BJ (cell line): ENCODE measurements at regions not wholly inside any gene's neighbourhood (a gene's known extent, or its start where the extent isn't known, plus 50 kb on each side); places are given as distances from the start of the nearest gene placed in this dataset.

ENCODE experiments used
- CTCF ChIA-PET: fragments of 350-600 bp; formaldehyde crosslinking; extraction: SDS; loops from one replicate; lab custom pipeline; 2021; ENCODE audit warnings: antibody characterized with exemption, inconsistent platforms; lab: Yijun Ruan, JAX
- POLR2A ChIA-PET: fragments of 300-600 bp; sonication (Branson Sonifier 250); formaldehyde crosslinking; extraction: SDS; loops from one replicate; lab custom pipeline; 2021; ENCODE audit warnings: antibody characterized with exemption; lab: Charles Lee
- DNase-seq: peaks from one replicate; pipeline ENCODE4 v3.0.0-alpha.2; 2011; ENCODE audit warnings: low read depth
- H3K27me3 ChIP-seq: 2 replicates; pipeline ENCODE4 v1.6.0; 2011; ENCODE audit warnings: low read length; ENCODE audit not compliant: control insufficient read depth, insufficient read depth
- H3K36me3 ChIP-seq: 2 replicates; pipeline ENCODE4 v1.5.1; 2011; ENCODE audit warnings: low read length; ENCODE audit not compliant: control insufficient read depth, insufficient read depth
- H3K4me3 ChIP-seq: 2 replicates; pipeline ENCODE4 v1.5.1; 2011; ENCODE audit warnings: low read depth, mild to moderate bottlenecking, control low read depth, low read length
- TF ChIP-seq, protein P1 (sequence below): IDR thresholded peaks from 2 replicates; pipeline ENCODE4 v1.5.1; 2011; ENCODE audit warnings: low read depth, mild to moderate bottlenecking, control low read depth, inconsistent platforms, low read length, moderate library complexity; ENCODE audit not compliant: insufficient read depth

DNA sequence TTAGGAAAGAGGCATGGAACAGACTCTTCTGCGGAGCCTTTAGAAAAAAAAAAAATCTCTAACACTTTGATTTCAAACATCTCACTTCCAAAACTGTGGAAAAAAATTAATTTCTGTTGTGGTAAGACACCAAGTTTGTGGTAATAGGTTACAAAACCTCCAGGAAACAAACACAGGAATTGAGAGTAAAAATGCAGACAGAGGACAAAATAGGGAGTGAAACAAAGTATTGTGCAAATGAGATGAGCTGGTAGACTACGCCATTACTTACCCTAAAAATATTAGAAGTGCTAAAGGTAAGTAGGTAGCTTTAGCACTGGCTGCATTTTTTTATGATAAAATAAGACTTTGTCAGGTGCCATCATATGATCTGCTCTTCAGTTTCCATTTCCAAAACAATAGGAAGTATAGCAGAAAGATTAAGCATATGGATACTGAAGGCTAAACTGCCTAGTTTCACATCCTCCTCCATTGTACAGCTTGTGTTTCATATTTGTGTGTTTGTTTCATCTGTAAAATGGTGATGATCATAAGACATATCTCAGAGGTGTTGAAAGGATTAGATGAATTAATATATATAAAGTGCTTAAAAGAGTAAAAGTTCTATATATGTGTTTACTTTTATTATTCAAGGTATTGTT lies 309.2 kb downstream of the NR4A2 start:
- TF ChIP-seq, protein P1, sequence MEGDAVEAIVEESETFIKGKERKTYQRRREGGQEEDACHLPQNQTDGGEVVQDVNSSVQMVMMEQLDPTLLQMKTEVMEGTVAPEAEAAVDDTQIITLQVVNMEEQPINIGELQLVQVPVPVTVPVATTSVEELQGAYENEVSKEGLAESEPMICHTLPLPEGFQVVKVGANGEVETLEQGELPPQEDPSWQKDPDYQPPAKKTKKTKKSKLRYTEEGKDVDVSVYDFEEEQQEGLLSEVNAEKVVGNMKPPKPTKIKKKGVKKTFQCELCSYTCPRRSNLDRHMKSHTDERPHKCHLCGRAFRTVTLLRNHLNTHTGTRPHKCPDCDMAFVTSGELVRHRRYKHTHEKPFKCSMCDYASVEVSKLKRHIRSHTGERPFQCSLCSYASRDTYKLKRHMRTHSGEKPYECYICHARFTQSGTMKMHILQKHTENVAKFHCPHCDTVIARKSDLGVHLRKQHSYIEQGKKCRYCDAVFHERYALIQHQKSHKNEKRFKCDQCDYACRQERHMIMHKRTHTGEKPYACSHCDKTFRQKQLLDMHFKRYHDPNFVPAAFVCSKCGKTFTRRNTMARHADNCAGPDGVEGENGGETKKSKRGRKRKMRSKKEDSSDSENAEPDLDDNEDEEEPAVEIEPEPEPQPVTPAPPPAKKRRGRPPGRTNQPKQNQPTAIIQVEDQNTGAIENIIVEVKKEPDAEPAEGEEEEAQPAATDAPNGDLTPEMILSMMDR, result no peak
- POLR2A ChIA-PET, result no interaction called here
- Histone ChIP-seq H3K36me3 (no peaks in the 10 kb centered on the region), H3K4me3 (no peak overlapping the region), H3K27me3 (no peaks in the 10 kb centered on the region)
- DNase-seq, result no peak
- CTCF ChIA-PET, result no interaction called here

DNA sequence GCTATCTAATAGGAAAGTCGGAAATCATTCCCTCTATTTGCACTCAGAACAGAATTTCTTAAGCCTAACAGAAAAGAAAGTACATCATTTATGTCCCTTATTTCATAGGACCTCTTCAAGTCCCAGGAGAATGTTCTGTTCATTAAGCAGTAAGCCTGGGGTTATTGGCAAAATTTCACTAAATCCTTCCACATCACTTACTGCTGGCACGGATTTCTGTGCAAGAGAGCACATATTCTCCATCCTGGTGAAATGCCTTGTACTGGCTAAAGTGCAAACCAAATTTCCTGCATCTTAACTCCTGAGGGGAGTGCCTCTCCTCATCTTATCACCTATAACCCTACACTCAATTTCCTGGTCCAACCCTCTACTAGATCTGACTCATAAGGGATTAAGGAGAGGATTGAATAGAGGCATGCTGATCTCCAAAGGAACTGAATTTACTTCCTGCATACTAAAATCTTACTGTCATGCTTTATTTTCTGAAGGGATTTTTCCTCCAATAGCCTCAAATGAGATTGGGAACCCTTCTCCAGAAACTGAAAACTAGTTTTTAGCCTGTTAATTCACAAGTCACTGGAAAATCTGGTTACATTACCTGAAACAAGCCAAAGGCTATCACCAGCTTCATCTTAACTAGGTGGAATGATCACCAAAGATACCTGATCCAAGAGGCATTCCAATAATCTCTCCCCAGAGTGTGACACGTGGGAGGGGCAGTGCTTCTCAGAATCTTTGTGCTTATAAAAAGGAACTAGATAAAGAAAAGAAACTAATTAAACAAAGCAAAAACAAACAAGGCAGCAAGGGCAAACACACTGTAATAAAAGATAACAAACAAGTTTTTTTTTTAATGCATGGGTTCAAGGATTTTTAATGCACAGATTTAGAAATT lies 311.1 kb downstream of the NR4A2 start:
- DNase-seq, result no peak
- CTCF ChIA-PET, result no interaction called here

DNA sequence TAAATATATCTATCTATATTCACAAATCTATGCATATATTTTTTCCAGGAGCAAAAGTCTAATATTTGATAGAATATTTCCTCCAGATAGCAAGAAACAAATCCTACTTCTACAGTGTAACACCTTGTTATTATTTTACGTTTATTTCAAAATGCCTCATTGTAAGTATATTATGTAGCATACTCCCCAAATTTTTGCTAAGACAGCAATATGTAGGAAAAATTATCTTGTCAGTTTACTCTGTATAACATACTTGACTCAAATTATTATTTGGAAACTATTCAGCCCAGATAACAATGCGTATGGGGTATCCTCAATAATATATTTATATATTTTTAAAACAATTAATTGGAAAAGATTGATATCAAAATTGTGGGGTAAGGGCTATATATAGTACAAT lies 313.2 kb downstream of the NR4A2 start:
- ChIA-PET POLR2A (no interaction called here), CTCF (no interaction called here)
- Histone ChIP-seq H3K36me3 (no peaks in the 10 kb centered on the region), H3K4me3 (no peak overlapping the region), H3K27me3 (no peaks in the 10 kb centered on the region)
- DNase-seq, result no peak
- TF ChIP-seq, protein P1, result no peak

More for the DNA sequence above, 311.1 kb downstream of the NR4A2 start:
- POLR2A ChIA-PET, result no interaction called here
- H3K4me3 ChIP-seq, result no peak overlapping the region
- no peaks in the 10 kb centered on the region for H3K27me3 ChIP-seq
- H3K36me3 ChIP-seq, result no peaks in the 10 kb centered on the region
- TF ChIP-seq, protein P1, result no peak

DNA sequence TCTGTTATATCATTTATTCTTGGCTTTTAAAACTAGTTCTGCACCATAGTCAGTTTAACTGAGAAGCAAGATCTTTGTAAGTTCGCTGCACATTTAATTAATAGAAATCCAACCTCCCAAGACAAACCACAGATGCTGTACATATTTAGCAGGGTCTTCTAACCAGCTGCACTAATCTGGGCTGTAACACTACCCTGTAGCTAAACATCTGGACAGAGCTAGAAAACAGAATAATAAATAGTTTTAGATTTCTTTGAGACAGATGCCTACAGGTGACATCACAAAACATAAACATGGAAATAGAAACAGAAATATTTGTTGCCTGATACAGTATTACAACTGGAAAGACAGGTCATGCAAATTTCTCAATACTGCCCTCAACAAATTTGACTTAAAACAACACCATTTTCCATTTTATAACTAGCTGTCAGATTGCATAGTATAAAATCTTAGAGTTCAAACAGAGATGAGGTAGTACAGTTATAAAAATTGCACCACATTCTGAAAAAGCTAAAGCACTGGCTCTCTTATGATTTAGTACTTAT lies 315.1 kb downstream of the NR4A2 start:
- TF ChIP-seq, protein P1, result no peak
- H3K36me3 ChIP-seq, result no peaks in the 10 kb centered on the region
- H3K27me3 ChIP-seq, result no peaks in the 10 kb centered on the region
- no peak overlapping the region for H3K4me3 ChIP-seq
- DNase-seq, result no peak
- ChIA-PET POLR2A (no interaction called here), CTCF (no interaction called here)

DNA sequence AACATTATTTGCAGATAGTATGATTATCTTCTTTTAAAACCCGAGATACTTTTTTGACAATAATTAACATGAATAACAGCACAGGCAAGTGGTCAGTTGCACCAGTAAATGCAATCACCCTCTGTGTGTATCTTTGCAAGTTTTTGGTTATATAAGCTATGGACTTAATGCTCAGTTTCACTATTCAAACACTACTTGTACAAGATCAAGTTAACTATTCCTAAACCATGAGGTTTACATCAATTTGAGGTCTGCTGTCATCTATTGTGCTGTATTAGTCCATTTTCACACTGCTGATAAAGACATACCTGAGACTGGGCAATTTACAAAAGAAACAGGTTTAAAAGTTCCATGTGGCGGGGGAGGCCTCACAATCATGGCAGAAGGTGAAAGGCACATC lies 323.2 kb downstream of the NR4A2 start:
- Histone ChIP-seq H3K36me3 (no peaks in the 10 kb centered on the region), H3K4me3 (no peak overlapping the region), H3K27me3 (no peaks in the 10 kb centered on the region)
- ChIA-PET CTCF (no interaction called here), POLR2A (no interaction called here)
- no peak for DNase-seq
- TF ChIP-seq, protein P1, result no peak
